HG03135 (cell line): ENCODE measurements at regions not wholly inside any gene's neighbourhood (a gene's known extent, or its start where the extent isn't known, plus 50 kb on each side); places are given as distances from the start of the nearest gene placed in this dataset.

ENCODE experiments used
- ATAC-seq: cut with Tn5 transposase; IDR thresholded peaks from one replicate; pipeline ENCODE4 v1.9.1; 2021; ENCODE audit warnings: mild to moderate bottlenecking, moderate library complexity; ENCODE audit not compliant: unreplicated experiment

DNA sequence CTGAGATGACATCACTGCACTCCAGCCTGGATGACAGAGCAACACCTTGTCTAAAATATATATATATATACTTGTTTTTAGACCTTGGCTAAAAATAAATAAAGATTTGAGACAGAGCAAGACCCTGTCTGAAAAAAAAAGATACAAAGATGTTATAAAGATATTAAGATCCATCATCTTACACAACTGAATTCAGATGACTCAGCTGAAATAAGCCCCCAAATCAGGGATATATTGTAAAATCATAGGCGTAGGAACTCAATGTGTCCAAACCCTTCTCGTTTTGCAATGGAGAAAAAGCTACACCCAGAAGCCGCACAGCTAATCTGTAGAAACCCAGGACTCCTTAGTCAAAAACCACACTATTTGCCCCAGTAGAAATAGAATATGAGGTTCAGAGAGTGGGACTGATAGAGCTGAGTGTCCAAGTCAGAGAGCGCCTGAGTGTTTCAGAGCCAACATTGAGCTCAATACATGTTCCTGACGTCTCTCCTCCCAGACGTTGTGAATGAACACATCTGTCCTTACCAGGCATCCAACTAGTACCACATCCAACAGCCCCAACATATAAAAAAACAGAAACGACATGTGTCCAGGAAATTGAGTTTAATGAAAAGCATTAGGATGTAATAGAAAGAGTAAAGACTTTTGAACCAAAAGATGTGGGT lies 207.9 kb upstream of the BLID start:
- no peak for ATAC-seq

DNA sequence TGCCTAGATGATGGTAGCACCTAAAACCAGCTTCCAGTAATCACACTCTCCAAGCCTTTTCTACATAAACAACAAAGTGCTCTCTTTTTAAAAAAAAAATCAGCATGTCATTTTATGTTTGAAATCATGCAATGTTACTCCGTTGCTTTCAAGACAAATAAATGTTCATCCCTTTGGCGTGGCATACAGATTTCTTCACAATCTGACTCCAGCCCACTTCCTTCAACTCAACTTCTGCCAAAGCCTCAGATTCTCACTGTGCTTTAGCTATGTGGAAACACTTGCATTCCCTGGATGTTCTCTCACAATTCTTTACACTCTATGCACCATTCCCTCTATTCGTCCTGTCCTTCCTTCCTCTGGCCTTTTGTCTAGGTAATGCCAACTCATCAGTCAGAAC lies 206.3 kb upstream of the BLID start:
- ATAC-seq: no peak

DNA sequence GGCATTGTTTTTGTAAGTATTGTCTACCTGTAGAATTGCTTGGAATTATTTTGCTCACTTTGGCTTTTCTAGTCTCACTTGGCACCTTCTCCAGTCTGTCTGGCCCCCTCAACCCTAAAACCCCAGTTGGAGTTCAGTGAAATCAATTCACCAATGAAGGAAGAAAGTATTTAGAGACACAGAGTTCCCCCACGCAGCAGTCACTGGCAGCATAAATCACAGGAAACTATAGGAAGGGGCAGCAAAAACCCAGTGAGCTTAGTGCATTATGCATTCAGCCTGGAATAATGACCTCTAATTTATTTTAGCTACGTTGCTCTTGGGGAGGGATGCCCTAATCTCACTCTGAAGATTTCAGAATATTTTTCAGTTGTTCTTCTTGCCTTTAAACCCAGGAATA lies 204.7 kb upstream of the BLID start:
- no peak for ATAC-seq

DNA sequence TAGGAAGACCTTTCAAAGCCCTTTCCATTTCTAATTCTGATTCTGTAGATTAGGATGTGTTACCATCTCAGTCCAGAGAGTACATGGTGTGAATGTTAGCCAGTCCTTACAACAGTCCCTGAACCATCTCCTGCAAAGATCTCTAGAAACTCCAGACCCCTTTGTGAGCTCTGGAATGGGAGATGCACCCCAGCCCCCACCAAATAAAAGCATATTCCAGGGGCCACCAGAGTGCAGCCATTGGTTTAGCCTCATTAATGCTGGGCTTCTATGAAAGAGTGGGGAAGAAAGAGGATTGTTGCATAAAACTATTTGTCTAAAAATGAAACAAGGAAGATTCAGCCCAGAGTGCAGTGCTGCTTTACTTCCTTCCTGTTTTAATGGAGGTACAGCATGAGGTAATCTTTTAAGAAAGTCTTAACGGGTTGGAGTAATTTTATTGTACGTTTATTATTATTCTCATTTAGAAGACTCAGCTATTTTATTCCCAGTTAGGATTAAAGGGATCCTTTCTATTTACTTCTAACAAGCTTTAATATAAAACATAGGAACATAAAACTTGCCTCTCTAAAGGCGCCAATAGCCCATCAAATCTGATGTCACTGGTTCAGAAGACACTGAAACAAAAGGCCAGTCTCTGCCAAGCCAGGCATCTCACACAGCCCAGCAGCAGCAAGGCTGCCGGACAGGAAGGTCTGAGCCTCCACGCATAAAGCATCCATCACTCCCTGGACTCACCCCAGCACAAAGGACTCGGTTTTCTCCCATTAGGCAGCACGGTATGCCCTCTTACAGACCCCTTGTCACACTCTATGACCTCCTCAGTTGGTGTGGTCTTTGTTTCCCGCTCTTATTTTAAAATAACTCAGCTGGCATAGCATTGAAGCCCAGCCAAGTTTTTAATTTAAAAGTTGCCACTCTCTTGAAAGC lies 203.9 kb upstream of the BLID start:
- ATAC-seq: no peak

DNA sequence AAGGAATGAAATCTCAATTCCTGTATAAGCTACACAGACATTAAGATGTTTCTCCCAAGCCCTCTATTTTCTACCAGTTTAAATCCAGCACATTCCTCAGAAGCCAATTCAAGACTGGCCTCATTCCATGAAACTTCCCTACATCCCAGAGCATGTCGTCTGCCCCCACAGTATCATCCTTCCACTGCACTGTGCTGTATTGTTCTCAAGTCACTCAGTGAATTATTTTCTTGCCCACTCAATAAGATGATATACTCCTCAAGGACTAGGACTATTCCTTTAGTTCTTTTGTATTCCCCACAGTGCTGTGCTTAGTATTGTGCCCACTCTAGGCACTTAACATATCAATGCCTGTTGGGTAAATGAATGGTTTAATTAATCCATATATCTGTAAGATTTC lies 203.1 kb upstream of the BLID start:
- ATAC-seq: no peak

DNA sequence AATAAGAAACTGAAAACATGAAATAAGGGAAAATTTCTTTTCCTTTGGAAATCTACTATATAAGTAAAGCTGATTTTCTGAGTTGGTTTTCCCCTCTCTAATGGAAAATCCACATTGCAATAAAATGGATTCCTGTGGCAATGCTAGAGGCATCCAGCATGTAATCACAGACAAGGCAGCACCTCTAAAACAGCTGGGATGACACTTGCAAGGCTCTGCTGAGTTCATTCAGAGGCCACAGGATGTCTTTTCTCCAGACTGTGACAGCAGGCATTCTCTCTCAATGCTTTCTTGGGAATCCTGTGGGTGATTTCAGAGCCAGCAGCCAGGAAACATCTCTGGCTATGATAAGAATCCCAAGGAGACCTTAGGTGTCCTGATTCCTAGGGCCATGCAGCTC lies 201.3 kb upstream of the BLID start:
- ATAC-seq: no peak

DNA sequence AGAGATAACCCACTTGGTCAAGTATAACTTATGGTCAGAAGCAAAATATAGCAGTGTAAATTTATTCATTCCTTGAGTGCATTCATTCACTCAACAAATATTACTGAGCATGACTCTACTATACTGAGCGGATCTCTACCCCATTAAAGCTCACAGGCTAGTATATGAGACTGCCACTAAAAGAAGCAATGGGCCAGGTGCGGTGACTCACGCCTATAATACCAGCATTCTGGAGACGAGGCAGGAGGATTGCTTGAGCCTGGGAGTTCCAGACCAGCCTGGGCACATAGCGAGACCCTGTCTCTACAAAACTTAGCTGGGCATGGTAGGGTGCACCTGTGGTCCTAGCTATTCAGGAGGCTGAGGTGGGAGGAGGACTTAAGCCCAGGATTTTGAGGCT lies 197.6 kb upstream of the BLID start:
- no peak for ATAC-seq

DNA sequence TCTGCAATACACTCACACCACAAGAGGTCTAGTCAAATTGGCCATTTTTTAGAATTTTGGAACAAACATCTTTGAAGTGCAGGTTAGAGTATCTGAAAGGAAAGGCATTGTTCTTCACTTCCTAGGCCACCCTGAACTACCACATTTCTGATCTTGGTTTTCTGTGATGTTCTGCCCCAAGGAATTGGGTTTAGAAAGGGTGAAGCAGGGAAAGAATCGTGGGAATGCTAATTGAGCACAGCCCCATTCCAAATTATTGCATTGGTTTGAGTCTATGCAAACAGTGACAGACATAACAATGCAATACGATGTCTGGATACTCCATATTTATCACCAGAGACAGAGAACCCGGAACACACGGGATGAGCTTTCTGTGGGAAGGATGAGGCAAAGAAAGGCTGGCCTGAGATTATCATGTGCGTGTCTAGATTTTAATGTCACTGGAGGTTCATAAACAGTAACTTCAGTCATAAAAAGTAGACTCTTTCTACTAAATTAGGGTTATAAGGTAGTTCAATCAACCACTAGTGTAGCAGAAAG lies 195.3 kb upstream of the BLID start:
- no peak for ATAC-seq

DNA sequence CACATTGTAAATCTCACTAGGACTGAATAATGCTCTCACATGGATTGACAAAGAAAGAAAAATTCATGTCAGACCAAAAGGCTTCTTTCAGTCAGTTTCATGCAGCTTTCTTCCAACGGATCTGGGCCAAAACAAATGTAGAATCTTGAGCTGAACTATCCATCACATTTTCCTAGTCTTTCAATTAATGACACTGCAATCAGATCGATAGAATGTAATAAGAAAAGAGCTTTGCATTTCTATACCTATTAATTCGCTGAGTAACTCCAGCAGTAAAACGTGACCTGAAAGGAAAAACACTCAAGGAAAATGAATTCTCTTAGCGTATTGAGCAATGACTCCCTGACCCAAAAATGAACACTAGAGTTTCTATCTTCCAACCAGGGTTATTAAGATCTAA lies 194.8 kb upstream of the BLID start:
- ATAC-seq: no peak

DNA sequence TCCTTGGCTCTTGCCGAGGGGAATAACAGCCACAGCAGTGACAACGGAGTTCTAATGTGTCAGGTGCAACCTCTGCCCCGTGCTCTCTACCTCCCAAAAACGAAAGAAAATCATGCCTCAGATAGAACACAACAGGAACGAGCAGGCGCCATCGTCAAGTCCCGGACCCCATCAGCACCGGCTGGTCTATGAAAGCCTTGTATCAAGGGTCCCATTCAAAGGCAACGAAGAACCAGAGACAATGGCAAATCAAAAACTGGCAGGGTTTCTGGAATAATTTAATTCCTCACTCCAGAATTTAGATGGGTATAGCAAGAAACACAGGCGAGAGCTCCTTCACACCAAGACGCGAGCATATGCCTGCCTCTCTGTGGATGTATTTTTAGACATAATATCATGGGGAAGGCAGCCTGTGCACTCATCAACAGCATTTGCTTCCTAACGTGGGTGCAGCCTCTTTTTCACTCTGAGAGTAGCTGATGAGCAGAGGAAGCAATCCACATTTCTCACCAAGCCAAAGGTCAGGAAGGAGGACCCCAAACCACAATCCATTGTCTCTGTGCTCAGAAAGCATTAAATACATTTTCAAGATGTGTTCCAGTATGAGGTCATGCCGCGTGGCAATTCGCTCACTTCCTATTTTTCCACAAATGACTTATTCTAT lies 193.4 kb upstream of the BLID start:
- ATAC-seq: no peak

DNA sequence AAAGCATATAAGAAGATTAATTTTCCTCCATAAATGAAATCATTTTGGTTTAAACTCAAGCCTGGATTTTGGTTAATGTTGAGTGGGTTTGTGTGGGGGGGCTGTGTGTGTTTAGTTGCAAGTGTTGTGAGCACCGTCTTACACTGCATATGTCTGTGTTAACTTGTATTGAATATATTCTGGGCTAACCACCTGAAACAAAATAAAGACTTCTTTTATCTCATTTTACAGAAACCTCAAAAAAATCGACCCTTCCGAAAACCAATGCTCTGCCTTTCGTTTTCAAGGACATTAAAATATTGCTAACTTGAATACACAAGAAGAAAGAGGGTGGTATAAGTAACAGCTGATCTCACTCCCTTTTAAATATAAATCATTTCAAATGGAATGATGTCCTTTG lies 192.2 kb upstream of the BLID start:
- ATAC-seq: no peak

DNA sequence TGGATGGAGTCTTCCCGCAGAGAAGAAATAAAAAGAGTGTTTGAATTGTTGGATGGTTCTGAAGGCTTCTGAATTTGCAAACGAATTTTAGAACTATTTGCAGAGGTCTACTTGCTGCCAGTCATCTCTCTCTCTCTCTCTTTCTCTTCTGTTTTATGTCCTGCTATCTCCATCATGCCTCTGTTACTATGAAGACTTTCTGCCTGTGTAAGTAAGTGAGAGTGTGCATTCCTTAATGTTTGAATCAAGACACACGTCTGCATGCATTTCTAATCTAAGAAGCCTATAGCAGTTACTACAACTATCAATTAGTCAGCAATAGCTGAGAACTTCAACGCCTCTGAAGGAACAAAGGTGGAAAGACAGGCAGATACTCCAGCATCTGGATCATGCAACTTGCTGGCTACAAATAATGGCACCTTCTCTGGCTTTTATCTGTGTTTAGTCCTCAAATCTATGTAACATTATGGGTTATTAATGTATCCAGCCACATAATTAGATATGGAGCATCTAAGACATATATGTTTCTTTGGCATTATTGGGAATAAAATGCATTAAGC lies 191.5 kb upstream of the BLID start:
- no peak for ATAC-seq

DNA sequence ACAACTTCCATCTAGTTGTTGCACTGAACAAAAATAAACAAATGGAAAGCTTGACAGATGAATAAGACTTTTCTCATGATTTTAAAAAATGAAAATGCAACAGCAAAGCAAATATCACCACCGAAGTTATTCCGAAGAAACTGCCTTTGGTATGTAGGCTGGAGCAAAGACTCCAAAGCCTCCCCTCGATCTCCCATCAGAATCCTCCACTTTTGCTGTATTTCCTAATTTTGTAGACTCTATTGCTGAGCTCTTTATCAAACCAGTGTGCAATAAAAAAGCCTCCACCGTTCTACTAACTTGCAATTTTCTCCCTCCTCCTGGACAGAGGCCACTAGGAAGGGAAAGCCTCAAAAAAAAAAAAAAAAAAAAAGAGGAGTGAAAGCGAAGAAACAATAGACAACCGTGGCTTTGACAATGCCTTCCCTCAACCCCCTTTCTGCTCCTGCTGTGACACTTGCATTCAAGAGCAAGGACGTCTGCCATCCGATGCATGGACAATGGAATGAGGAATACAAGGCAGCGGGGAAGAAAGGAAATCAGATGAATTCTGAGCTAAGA lies 190.9 kb upstream of the BLID start:
- ATAC-seq: no peak

DNA sequence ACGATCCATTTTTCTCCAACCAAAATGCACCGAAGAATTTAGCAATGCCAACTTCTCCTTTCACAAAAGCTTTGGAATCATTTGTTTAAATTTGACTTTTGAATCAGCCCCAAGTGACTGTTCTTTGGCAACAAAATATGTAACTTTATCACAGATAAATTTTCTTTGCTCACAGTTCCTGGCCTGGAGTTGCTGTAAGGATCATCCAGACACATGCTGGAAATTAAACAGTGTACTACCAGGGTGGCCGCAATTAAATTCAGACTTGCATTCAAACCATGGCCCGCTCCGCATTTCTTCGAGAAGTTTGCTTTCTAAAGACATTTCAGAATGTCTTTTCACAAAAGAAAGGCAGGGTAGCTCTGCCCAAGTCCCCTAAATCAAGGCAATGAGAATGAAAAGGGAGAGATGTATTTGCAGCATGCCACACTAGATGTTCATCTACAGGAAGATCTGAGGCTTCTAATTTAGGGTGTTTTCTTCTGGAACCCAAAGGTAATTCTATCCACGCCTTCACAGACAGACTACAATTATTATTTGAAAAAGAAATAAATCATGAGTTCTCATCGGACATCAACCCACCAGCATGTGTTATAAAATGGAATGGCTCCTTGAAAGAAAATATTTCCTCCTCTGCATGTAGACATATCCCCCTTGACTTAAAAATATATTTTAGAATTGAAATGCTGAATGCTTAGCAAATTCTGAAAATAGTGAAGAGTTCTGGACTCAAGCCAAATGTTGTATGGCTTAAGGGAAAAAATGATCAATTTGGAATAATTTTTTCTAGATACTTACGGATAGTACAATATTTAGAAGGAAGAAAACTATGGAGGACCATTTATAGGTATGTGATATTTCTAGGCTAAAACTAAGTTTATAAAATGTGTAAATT lies 189.7 kb upstream of the BLID start:
- no peak for ATAC-seq

DNA sequence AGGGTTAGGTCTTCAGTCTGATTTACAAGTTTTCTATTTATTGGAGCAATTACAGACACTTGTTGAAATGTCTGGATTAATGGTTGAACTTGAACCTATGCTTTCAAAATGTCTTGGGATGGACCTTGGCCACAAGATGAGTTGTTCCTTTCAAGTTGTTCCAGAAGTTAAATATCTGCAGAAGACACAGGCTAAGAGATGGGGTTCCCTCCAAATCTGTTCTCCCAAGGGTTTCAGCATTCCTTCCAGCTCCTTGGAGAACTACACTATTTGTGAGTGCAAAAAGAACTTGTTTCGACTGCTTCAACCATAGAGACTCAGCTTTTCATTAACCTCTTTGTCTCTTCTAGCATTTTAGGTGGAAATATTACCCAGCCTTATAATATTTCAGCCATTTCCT lies 189.0 kb upstream of the BLID start:
- ATAC-seq: no peak

DNA sequence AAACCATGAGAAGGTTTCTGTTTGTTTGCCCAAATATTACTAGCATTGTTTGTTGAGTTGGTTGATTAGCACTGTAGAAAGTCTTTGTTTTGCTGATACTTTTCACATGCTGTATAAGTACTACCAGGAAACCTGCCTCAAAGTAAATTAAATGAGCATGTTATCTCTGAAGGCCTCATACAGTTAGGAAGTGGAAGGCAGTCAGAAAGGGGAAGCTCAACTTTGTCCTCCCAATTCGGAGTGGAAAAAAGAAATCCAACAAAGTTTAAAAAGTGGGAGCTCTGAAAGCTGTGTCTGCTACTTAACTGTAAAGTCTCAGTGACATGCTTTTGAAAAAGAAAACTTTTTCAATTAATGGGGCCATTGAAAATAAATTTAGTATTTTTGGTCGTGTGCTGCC lies 188.3 kb upstream of the BLID start:
- no peak for ATAC-seq

DNA sequence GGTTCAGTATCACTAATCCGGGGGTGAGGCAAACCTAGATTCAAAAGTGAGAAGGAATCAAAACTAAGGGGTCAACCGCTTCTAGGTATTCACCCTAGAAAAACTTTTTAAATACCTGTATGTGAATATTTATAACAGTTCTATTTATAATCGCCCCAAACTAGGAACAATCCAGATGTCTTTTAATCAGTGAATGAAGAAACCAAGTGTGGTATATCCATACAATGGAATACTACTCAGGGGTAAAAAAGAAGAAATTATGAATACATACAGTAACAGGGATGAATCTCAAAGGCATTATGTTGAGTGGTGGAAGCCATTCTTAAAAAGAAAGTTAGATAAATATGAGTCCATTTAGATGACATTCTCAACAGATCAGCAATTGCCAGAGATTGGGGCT lies 178.0 kb upstream of the BLID start:
- no peak for ATAC-seq

DNA sequence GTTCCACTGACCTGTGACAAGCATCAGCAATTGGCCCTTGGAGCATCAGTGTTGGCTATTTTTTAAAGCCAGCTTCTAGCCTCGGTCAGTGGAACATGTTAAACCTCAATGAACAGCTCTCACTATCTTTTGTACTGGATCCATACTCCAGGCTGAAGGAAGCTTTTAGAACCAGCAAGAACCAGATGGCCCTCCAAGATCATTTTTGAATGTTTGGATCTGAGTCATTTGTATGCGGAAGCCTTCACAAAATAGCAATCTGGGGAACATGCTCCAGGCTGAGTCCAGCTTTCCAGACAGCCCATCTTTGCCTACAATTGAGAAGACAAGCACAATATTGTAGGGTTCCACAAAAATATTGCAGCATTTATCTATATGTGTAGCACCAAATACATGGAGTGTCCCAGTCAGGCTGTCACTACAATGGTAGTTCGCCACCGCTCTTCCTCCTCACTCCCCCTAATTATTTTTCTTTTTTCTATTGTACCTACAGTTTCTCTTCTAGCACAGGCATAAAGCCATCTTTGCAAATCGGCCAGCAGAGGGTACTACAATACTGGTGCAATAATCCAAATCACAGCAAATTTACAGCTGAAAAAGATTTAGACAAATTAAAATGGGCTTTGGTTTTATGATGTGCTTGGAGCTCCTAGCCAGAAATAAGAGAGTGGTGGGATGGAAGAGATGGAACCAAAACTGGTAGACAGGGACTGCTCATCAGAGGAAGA lies 177.4 kb upstream of the BLID start:
- ATAC-seq: no peak

DNA sequence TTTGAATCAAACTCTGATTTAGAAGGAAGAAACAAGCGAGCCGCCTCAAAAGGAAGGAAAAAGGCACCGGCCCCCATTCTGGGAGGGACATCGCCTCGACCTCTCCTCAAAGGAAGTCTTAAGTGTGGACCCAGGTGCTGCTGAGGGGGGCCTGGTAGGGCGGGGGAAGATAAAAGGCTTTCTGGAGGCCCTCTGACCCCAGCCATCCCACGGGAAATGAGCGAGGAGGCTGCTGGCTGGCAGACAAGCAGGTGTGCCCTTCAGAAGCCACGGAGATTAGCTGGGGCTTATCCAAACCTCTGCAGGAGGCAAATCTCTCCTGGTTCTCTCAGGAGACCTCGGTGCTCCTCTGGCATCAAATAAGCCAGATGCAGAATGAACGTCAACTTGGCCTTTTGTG lies 171.4 kb upstream of the BLID start:
- ATAC-seq: no peak
